ENCODE measurements at regions not wholly inside any gene's neighbourhood (a gene's known extent, or its start where the extent isn't known, plus 50 kb on each side); places are given as distances from the start of the nearest gene placed in this dataset.
A peak's percentile ranks its signal among the peaks of the same experiment; 100 is the strongest.

GRCh38 chr15:62482785-62483429, 317.8 kb upstream of the C2CD4B start:
- in situ Hi-C loops (cut with HindIII; ENCODE audit: low sequenced_read_pairs): no loop called here
- DNase-seq (ENCODE audit: low read depth, low spot score): no peak
- TF ChIP-seq CTCF (IDR thresholded peaks at IDR 0.05; ENCODE audit: low read depth, low read length): peak; percentile 36
- no peak overlapping the region for H3K4me3 ChIP-seq (ENCODE audit: low read depth, low read length)

GRCh38 chr15:62483814-62484213, 318.7 kb upstream of the C2CD4B start:
- no peak for TF ChIP-seq CTCF (IDR thresholded peaks at IDR 0.05; ENCODE audit: low read depth, low read length)
- in situ Hi-C loops (cut with HindIII; ENCODE audit: low sequenced_read_pairs): no loop called here
- no peak for DNase-seq (ENCODE audit: low read depth, low spot score)
- no peak overlapping the region for H3K4me3 ChIP-seq (ENCODE audit: low read depth, low read length)

GRCh38 chr15:62485170-62485720, 320.2 kb upstream of the C2CD4B start:
- TF ChIP-seq CTCF (IDR thresholded peaks at IDR 0.05; ENCODE audit: low read depth, low read length): no peak

GRCh38 chr15:62486041-62486440, 321.0 kb upstream of the C2CD4B start:
- no peak for TF ChIP-seq CTCF (IDR thresholded peaks at IDR 0.05; ENCODE audit: low read depth, low read length)
- DNase-seq (ENCODE audit: low read depth, low spot score): no peak
- in situ Hi-C loops (cut with HindIII; ENCODE audit: low sequenced_read_pairs): no loop called here

More at GRCh38 chr15:62485170-62485720, 320.2 kb upstream of the C2CD4B start:
- no peak overlapping the region for H3K4me3 ChIP-seq (ENCODE audit: low read depth, low read length)
- no peak for DNase-seq (ENCODE audit: low read depth, low spot score)
- in situ Hi-C loops (cut with HindIII; ENCODE audit: low sequenced_read_pairs): no loop called here

GRCh38 chr15:62488387-62488786, 323.3 kb upstream of the C2CD4B start:
- in situ Hi-C loops (cut with HindIII; ENCODE audit: low sequenced_read_pairs): no loop called here
- TF ChIP-seq CTCF (IDR thresholded peaks at IDR 0.05; ENCODE audit: low read depth, low read length): no peak
- DNase-seq (ENCODE audit: low read depth, low spot score): no peak
- no peak overlapping the region for H3K4me3 ChIP-seq (ENCODE audit: low read depth, low read length)

More at GRCh38 chr15:62486041-62486440, 321.0 kb upstream of the C2CD4B start:
- no peak overlapping the region for H3K4me3 ChIP-seq (ENCODE audit: low read depth, low read length)

GRCh38 chr15:62491642-62492041, 326.6 kb upstream of the C2CD4B start:
- peak; percentile 23 for DNase-seq (ENCODE audit: low read depth, low spot score)
- in situ Hi-C loops (cut with HindIII; ENCODE audit: low sequenced_read_pairs): no loop called here
- no peak for TF ChIP-seq CTCF (IDR thresholded peaks at IDR 0.05; ENCODE audit: low read depth, low read length)
- no peak overlapping the region for H3K4me3 ChIP-seq (ENCODE audit: low read depth, low read length)

Data from astrocyte of the spinal cord (primary cell).